Heart left ventricle (tissue), 13 donors: ENCODE measurements at regions not wholly inside any gene's neighbourhood (a gene's known extent, or its start where the extent isn't known, plus 50 kb on each side); places are given as distances from the start of the nearest gene placed in this dataset.

Source experiments
- CTCF ChIP-seq, 12 donors: fragments of 200-600 bp; sonication (generic) in 4 of 12; IDR thresholded peaks; one replicate each; pipeline versions ENCODE4 v1.5.0 to v1.8.0; 2018 to 2022; ENCODE audit warnings: antibody characterized with exemption in 12 of 12, mild to moderate bottlenecking in 5 of 12
- POLR2A ChIP-seq, 2 donors: fragments of 450-650 bp; IDR thresholded peaks; one replicate each; pipeline ENCODE4 v1.6.1; 2017; ENCODE audit warnings: antibody characterized with exemption in 2 of 2, mild to moderate bottlenecking in 2 of 2, moderate library complexity in 2 of 2
- donor health status: ischemic (EF 13 %, LVEDD 7.1; RV severe dilation, severe dysfunction).
- donor health status: DM: no; HTN: yes; CAD: no.
- donor health status: DM: no; HTN: no; CAD: no.
- donor health status: ischemic (EF 25% LVEDD 6.9; RV normal size, moderate dysfunction).
- donor health status: ischemic (EF 25% LVEDD 5.7; RV mildly dilated, moderate dysfunction).
- donor health status: ischemic (EF 35%, LVEDD 5.7; RV mildly dilated, moderate dysfunction).
- donor health status: nonischemic (EF 11% LVEDD 7.7; RV severe dilation, severe dysfunction).
- donor health status: DM: yes; HTN: yes; CAD: no.
- donor health status: PGD.
- donor health status: ischemic (EF 29% LVEDD 5.4; RV normal size, mild dysfunction).
- donor health status: nonischemic (EF 23%, LVEDD 6.1; RV moderate dilation, normal function).

DNA sequence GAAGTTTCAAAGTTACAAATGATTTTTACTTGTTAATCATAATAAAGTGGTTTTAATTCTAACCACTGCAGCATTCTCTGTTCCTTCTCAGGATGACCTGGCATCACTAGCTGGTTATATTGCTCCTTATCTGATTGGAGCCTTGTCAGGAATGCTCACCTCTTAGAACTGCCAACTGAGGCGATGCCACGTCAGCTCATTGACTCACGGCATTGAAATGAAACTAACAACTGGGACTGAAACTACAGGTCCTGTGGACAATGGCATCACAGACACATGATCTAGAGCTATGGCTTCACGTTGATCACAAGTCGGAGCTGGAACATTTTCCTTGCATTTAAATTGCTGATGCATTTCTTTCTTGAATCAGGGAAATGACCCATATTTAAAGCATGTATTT is 54.9 kb upstream of the MAP2 start:
- no peak for TF ChIP-seq CTCF (IDR thresholded peaks at IDR 0.05)
- TF ChIP-seq POLR2A (IDR thresholded peaks at IDR 0.05), result no peak
